MM.1S (cell line): ENCODE measurements at regions not wholly inside any gene's neighbourhood (a gene's known extent, or its start where the extent isn't known, plus 50 kb on each side); places are given as distances from the start of the nearest gene placed in this dataset.
"Not testable (repeated sequence)": the region's sequence is repeated elsewhere in the genome, so short reads cannot be mapped to it uniquely, and the experiment has no call there.

Source experiments
- DNase-seq: peaks from one replicate; pipeline ENCODE4 v3.0.0-alpha.2; 2015
- H2AFZ ChIP-seq: fragments of 300-600 bp; sonication (generic); 2 replicates; pipeline ENCODE4 v1.6.0; 2016; ENCODE audit warnings: antibody characterized with exemption, low read length
- H3F3A ChIP-seq: fragments of 300-600 bp; sonication (generic); 2 replicates; pipeline ENCODE4 v1.6.1; 2016; ENCODE audit warnings: mild to moderate bottlenecking, antibody characterized with exemption, low read length, moderate library complexity, mixed read lengths; ENCODE audit not compliant: insufficient read depth
- H3K27ac ChIP-seq: fragments of 300-600 bp; sonication (generic); 2 replicates; pipeline ENCODE4 v1.5.1; 2016; ENCODE audit warnings: mild to moderate bottlenecking, low read length
- H3K27me3 ChIP-seq: fragments of 300-600 bp; sonication (generic); replicated peaks from 2 replicates; pipeline ENCODE4 v1.6.0; 2016; ENCODE audit warnings: low read length; ENCODE audit not compliant: insufficient read depth
- H3K36me3 ChIP-seq: fragments of 300-600 bp; sonication (generic); replicated peaks from 2 replicates; pipeline ENCODE4 v1.6.1; 2016; ENCODE audit warnings: mild to moderate bottlenecking, low read length, mixed read lengths; ENCODE audit not compliant: insufficient read depth
- H3K4me1 ChIP-seq: fragments of 300-600 bp; sonication (generic); 2 replicates; pipeline ENCODE4 v1.6.1; 2016; ENCODE audit warnings: low read length, mixed read lengths
- H3K4me2 ChIP-seq: fragments of 300-600 bp; sonication (generic); 2 replicates; pipeline ENCODE4 v1.6.0; 2016; ENCODE audit warnings: low read depth, low read length
- H3K4me3 ChIP-seq: fragments of 300-600 bp; sonication (generic); 2 replicates; pipeline ENCODE4 v1.5.1; 2016; ENCODE audit warnings: low read length, mixed read lengths
- H3K79me2 ChIP-seq: fragments of 300-600 bp; sonication (generic); 2 replicates; pipeline ENCODE4 v1.6.1; 2016; ENCODE audit warnings: mixed run types, low read length, mixed read lengths
- H3K9ac ChIP-seq: fragments of 300-600 bp; sonication (generic); 2 replicates; pipeline ENCODE4 v1.6.1; 2016; ENCODE audit warnings: low read length, mixed read lengths
- H3K9me2 ChIP-seq: fragments of 300-600 bp; sonication (generic); replicated peaks from 2 replicates; pipeline ENCODE4 v1.6.1; 2016; ENCODE audit warnings: mild to moderate bottlenecking, low read length, mixed read lengths; ENCODE audit not compliant: insufficient read depth
- H3K9me3 ChIP-seq: fragments of 300-600 bp; sonication (generic); replicated peaks from 2 replicates; pipeline ENCODE4 v1.6.1; 2016; ENCODE audit warnings: mild to moderate bottlenecking, low read length, mixed read lengths; ENCODE audit not compliant: insufficient read depth
- H4K20me1 ChIP-seq: fragments of 300-600 bp; sonication (generic); 2 replicates; pipeline ENCODE4 v1.6.1; 2016; ENCODE audit warnings: mild to moderate bottlenecking, low read length, moderate library complexity, mixed read lengths; ENCODE audit not compliant: insufficient read depth
- CTCF ChIP-seq: fragments of 300-600 bp; sonication (generic); IDR thresholded peaks from 2 replicates; pipeline ENCODE4 v1.5.1; 2016; ENCODE audit warnings: antibody characterized with exemption, low read length, mixed read lengths
- EZH2 ChIP-seq: fragments of 300-600 bp; sonication (generic); optimal IDR thresholded peaks from 2 replicates; pipeline ENCODE3; 2017; ENCODE audit warnings: low read depth, mild to moderate bottlenecking, antibody characterized with exemption, low read length, mixed read lengths
- EZH2phosphoT487 ChIP-seq: fragments of 300-600 bp; sonication (generic); IDR thresholded peaks from 2 replicates; pipeline ENCODE4 v1.6.1; 2018; ENCODE audit warnings: antibody characterized with exemption, low read length

DNA sequence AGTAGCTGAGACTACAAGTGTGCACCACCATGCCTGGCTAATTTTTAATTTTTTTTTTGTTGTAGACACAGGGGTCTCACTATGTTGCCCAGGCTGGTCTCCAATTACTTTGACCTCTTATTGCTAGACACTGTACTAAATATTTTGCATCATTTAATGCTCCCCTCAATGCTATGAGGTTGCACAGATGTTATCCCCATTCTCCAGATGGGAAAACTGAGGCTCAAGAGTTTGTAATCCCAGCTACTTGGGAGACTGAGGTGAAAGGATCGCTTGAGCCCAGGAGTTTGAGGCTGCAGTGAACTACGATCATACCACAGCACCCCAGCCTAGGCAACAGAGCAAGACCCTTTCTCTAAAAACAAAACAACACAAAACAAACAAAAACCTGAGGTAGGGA, 443.3 kb upstream of the C16orf82 start:
- Histone ChIP-seq H4K20me1 (no peaks in the 10 kb centered on the region), H3F3A (no peaks in the 10 kb centered on the region), H3K79me2 (no peaks in the 10 kb centered on the region), H3K4me1 (no peaks in the 10 kb centered on the region), H3K36me3 (no peaks in the 10 kb centered on the region), H3K4me3 (no peak overlapping the region), H3K9me2 (no peaks in the 10 kb centered on the region), H3K9ac (no peak overlapping the region), H3K27ac (no peak overlapping the region), H3K9me3 (no peaks in the 10 kb centered on the region), H2AFZ (no peak overlapping the region), H3K4me2 (no peak overlapping the region), H3K27me3 (no peaks in the 10 kb centered on the region)
- TF ChIP-seq CTCF (no peak), EZH2phosphoT487 (no peak), EZH2 (no peak)
- no peak for DNase-seq

GRCh38 chr16:26627958-26628357, 438.8 kb upstream of the C16orf82 start:
- no peaks in the 10 kb centered on the region for H3K9me2 ChIP-seq
- H3K4me3 ChIP-seq = no peak overlapping the region
- H3K9me3 ChIP-seq = no peaks in the 10 kb centered on the region
- DNase-seq = no peak
- no peak overlapping the region for H3K9ac ChIP-seq
- H3K79me2 ChIP-seq = no peaks in the 10 kb centered on the region
- no peaks in the 10 kb centered on the region for H3K4me1 ChIP-seq
- no peak overlapping the region for H2AFZ ChIP-seq
- H3K4me2 ChIP-seq = no peak overlapping the region
- H3F3A ChIP-seq = no peaks in the 10 kb centered on the region
- no peaks in the 10 kb centered on the region for H3K36me3 ChIP-seq
- no peaks in the 10 kb centered on the region for H3K27me3 ChIP-seq
- H3K27ac ChIP-seq = no peak overlapping the region
- TF ChIP-seq EZH2phosphoT487 (no peak), CTCF (no peak), EZH2 (no peak)
- H4K20me1 ChIP-seq = no peaks in the 10 kb centered on the region

- H3K9me3 ChIP-seq, H3K79me2 ChIP-seq, H2AFZ ChIP-seq, H3K4me2 ChIP-seq, H3K36me3 ChIP-seq, H4K20me1 ChIP-seq, DNase-seq, H3K4me1 ChIP-seq, H3K27ac ChIP-seq, H3K27me3 ChIP-seq, H3K9ac ChIP-seq, H3K9me2 ChIP-seq, H3K4me3 ChIP-seq, H3F3A ChIP-seq: not testable (repeated sequence)
These were observed 435.4 kb upstream of the C16orf82 start for GRCh38 chr16:26631365-26631764.

GRCh38 chr16:26642047-26642664, 424.6 kb upstream of the C16orf82 start:
- TF ChIP-seq EZH2phosphoT487 (no peak), EZH2 (no peak), CTCF (no peak)
- H3K4me3 ChIP-seq = no peak overlapping the region
- DNase-seq = no peak
- H3K9me2 ChIP-seq = no peaks in the 10 kb centered on the region
- no peak overlapping the region for H3K9ac ChIP-seq
- no peak overlapping the region for H2AFZ ChIP-seq
- no peaks in the 10 kb centered on the region for H3F3A ChIP-seq
- no peak overlapping the region for H3K27ac ChIP-seq
- H3K4me2 ChIP-seq = no peak overlapping the region
- H3K9me3 ChIP-seq = no peaks in the 10 kb centered on the region
- no peaks in the 10 kb centered on the region for H3K79me2 ChIP-seq
- H3K27me3 ChIP-seq = no peaks in the 10 kb centered on the region
- H3K36me3 ChIP-seq = no peaks in the 10 kb centered on the region
- no peaks in the 10 kb centered on the region for H3K4me1 ChIP-seq
- no peaks in the 10 kb centered on the region for H4K20me1 ChIP-seq
